Small intestine (tissue), 7 donors: ENCODE measurements at regions not wholly inside any gene's neighbourhood (a gene's known extent, or its start where the extent isn't known, plus 50 kb on each side); places are given as distances from the start of the nearest gene placed in this dataset.
"Not testable (repeated sequence)": the region's sequence is repeated elsewhere in the genome, so short reads cannot be mapped to it uniquely, and the experiment has no call there.

Experiments
- DNase-seq, 2 donors: peaks; one replicate each; pipeline versions ENCODE4 v3.0.0 to v3.0.0-alpha.2; 2013
- FAIRE-seq: peaks from 2 replicates; lab custom pipeline; 2012; peaks lifted over from hg19 to GRCh38; lab: Jason Lieb, UNC
- H3K27ac ChIP-seq, 3 donors: one replicate each; pipeline ENCODE4 v1.5.1; 2013; ENCODE audit warnings: low read length in 2 of 3, mild to moderate bottlenecking in 2 of 3, control low read depth in 1 of 3, inconsistent platforms in 1 of 3, low read depth in 1 of 3, moderate library complexity in 1 of 3
- H3K27me3 ChIP-seq, 3 donors: one replicate each; pipeline ENCODE4 v1.6.1; 2013; ENCODE audit warnings: low read length in 3 of 3, inconsistent platforms in 1 of 3; ENCODE audit not compliant: control insufficient read depth in 3 of 3, insufficient read depth in 3 of 3
- H3K36me3 ChIP-seq, 3 donors: one replicate each; pipeline ENCODE4 v1.6.1; 2013; ENCODE audit warnings: low read length in 3 of 3, inconsistent platforms in 1 of 3, low read depth in 1 of 3, mild to moderate bottlenecking in 1 of 3, moderate library complexity in 1 of 3; ENCODE audit not compliant: control insufficient read depth in 3 of 3, insufficient read depth in 2 of 3
- H3K4me1 ChIP-seq, 3 donors: one replicate each; pipeline ENCODE4 v1.6.1; 2013; ENCODE audit warnings: low read length in 2 of 3, inconsistent platforms in 1 of 3, low read depth in 1 of 3, mild to moderate bottlenecking in 1 of 3, moderate library complexity in 1 of 3; ENCODE audit not compliant: control insufficient read depth in 3 of 3, insufficient read depth in 2 of 3
- H3K4me3 ChIP-seq, 3 donors: one replicate each; pipeline ENCODE4 v1.5.1; 2013; ENCODE audit warnings: low read length in 3 of 3, control low read depth in 1 of 3, inconsistent platforms in 1 of 3, low read depth in 1 of 3, mild to moderate bottlenecking in 1 of 3, moderate library complexity in 1 of 3
- H3K9me3 ChIP-seq, 2 donors: one replicate each; pipeline ENCODE4 v1.6.1; 2013; ENCODE audit warnings: low read depth in 1 of 2, low read length in 1 of 2; ENCODE audit not compliant: control insufficient read depth in 2 of 2, insufficient read depth in 1 of 2
- WGBS, 3 donors: extraction: QIAGEN DNeasy Blood & Tissue Kit; methylation state at CpG; one replicate each; pipeline ENCODE4 v1.1.7; 2013; 5-methylcytosine and 5-hydroxymethylcytosine counted together
- donor health status: healthy with polysubstance abuse.
- donor health status: control.
- donor health status: control.
- donor health status: Bipolar disorder and iron deficiency.
- donor health status: healthy.

DNA sequence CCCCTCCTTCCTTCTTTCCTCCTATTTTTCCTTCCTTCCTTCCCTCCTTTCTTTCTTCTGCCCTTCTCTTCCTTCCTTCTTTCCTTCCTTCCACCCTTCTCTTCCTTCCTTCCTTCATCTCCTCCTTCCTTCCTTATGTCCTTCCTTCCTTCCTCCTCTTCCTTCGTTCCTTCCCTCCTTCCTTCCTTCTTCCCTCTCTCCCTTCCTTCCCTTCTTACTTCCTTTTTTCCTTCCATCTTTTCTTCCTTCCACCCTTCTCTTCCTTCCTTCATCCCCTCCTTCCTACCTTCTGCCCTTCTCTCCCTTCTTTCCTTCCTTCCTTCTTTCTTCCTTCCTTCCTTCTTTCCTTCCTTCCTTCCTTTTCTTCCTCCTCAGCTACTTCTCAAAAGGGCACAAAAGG lies 287.3 kb upstream of the ZNF507 start:
- Histone ChIP-seq H3K4me3 (no peak overlapping the region), H3K4me1 (no peaks in the 10 kb centered on the region), H3K36me3 (no peaks in the 10 kb centered on the region), H3K9me3 (no peaks in the 10 kb centered on the region), H3K27ac (no peak overlapping the region), H3K27me3 (no peaks in the 10 kb centered on the region)
- WGBS, 3 donors, result 24 to 83% (median 41%) methylated on average over 1 of the region's 1 CpG
- FAIRE-seq (no peak), DNase-seq (no peak)

DNA sequence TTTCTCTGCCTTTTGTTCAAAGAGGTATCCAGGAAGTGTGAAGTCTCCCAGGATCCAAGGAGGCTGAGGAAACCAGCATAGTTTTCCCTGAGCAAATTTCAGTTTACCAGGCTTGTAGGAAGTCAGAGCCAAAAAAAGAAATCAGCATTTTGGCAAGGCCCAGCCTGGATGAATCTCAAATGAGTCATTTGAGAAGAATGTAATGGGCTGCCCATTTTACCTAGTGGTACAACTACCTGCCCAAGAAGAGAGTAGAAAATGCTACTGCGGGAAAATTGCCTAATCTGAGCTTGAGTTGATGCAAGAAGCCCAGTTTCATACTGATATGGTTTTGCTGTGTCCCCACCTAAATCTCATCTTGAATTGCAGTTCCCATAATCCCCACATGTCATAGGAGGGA lies 284.1 kb upstream of the ZNF507 start:
- no peaks in the 10 kb centered on the region for H3K9me3 ChIP-seq
- no peak overlapping the region for H3K27ac ChIP-seq
- DNase-seq (no peak), FAIRE-seq (no peak)
- H3K27me3 ChIP-seq, result no peaks in the 10 kb centered on the region
- 75 to 93% (median 80%) methylated on average over 1 of the region's 1 CpG for WGBS, 3 donors
- no peak overlapping the region for H3K4me3 ChIP-seq
- H3K4me1 ChIP-seq, result no peaks in the 10 kb centered on the region
- no peaks in the 10 kb centered on the region for H3K36me3 ChIP-seq

DNA sequence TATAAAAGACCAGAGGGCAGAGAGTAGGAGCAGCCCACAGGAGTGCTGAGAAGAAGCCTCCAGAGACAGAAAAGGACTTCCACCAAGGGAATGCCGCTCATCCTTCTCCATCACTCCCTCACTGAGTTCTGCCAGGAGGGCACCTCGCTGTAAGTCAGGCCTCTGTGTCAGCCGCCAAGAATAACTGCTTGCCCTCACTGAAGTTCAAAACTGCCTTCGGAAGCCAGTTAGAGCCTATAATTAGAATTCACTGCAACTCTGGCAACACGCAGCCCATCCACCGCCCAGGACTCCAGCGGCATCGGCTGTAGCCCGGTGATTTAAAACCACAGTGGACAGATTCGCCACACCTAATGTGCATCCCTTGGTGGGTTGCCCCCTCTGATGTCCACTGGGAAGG lies 281.8 kb upstream of the ZNF507 start:
- Histone ChIP-seq H3K4me3 (no peak overlapping the region), H3K9me3 (no peaks in the 10 kb centered on the region), H3K27ac (no peak overlapping the region), H3K27me3 (no peaks in the 10 kb centered on the region), H3K36me3 (no peaks in the 10 kb centered on the region), H3K4me1 (no peaks in the 10 kb centered on the region)
- FAIRE-seq, result no peak
- no peak for DNase-seq
- WGBS, 3 donors, result 80 to 91% (median 89%) methylated on average over 10 of the region's 10 CpGs

DNA sequence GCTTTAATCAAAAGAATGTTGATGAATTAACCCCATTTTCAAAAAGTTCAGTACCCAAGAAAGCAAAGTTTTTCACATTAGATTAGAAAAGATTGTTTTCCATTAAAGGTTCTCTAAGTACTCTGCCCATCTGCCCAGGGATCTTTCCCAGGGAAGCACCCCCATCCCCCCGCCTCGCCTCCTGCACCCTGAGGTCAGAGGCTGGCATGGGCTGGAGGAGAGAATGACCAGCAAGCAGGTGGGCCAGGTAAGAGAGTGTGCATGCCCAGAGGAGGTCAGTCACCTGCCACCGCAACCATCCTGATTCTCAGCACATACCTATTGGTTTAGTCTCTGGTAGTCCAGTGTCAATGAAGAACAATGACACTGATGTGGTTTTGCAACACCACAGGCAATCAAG lies 279.4 kb upstream of the ZNF507 start:
- H3K4me3 ChIP-seq, result no peak overlapping the region
- no peak for DNase-seq
- H3K36me3 ChIP-seq, result no peaks in the 10 kb centered on the region
- no peak for FAIRE-seq
- H3K27me3 ChIP-seq, result no peaks in the 10 kb centered on the region
- H3K27ac ChIP-seq, result no peak overlapping the region
- H3K9me3 ChIP-seq, result no peaks in the 10 kb centered on the region
- no peaks in the 10 kb centered on the region for H3K4me1 ChIP-seq
- 83 to 92% (median 91%) methylated on average over 3 of the region's 3 CpGs for WGBS, 3 donors

GRCh38 chr19:32067685-32068084 lies 277.7 kb upstream of the ZNF507 start:
- no peak for FAIRE-seq
- no peaks in the 10 kb centered on the region for H3K36me3 ChIP-seq
- H3K4me1 ChIP-seq, result no peaks in the 10 kb centered on the region
- H3K27ac ChIP-seq, result no peak overlapping the region
- 32 to 58% (median 55%) methylated on average over 5 of the region's 5 CpGs for WGBS, 3 donors
- no peak overlapping the region for H3K4me3 ChIP-seq
- H3K27me3 ChIP-seq, result no peaks in the 10 kb centered on the region
- DNase-seq, result no peak
- no peaks in the 10 kb centered on the region for H3K9me3 ChIP-seq

DNA sequence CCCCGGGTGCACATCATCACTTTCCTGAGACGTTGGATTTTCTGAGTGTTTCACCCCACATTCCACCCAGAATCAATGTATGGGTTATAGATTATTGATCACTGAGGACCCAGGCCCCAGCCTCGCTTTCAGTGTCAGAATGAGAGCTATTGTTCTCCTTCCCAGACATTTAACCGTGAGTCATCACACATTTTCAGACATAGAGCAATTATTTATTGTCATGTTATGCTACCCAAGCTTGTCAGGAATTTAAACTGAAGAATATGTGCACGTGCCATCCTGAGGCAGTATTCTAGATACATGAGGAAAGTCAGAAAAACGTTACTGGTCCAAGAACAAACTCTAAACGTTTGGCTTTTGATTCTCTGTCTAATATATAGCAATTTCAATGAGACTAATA lies 276.6 kb upstream of the ZNF507 start:
- no peak for DNase-seq
- H3K4me3 ChIP-seq, result no peak overlapping the region
- no peak overlapping the region for H3K27ac ChIP-seq
- H3K36me3 ChIP-seq, result no peaks in the 10 kb centered on the region
- FAIRE-seq, result no peak
- H3K9me3 ChIP-seq, result no peaks in the 10 kb centered on the region
- H3K4me1 ChIP-seq, result no peaks in the 10 kb centered on the region
- WGBS, 3 donors, result 39 to 49% (median 49%) methylated on average over 7 of the region's 7 CpGs
- no peaks in the 10 kb centered on the region for H3K27me3 ChIP-seq

GRCh38 chr19:32070101-32070500 lies 275.3 kb upstream of the ZNF507 start:
- FAIRE-seq (no peak), DNase-seq (no peak)
- H3K4me3 ChIP-seq, result no peak overlapping the region

DNA sequence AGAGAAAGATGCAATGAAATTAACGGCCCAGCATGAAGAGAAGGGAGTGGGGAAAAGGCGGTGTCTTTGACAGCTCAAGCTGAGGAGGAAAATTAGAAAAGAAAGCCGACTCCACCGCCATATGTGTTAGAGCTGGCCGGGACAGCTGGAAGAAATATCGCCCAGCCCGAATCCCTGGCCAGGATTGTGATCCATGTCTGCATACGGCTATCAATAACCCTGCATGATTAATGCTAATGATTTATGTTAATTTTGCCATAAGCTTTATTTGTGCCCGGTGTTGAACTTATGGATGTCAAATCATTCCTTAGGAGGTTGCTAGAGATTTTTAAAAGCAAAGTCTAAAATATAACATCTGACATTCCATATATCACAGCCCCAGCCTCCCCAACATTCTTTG lies 263.4 kb upstream of the ZNF507 start:
- Histone ChIP-seq H3K4me3 (no peak overlapping the region), H3K36me3 (no peaks in the 10 kb centered on the region), H3K9me3 (no peaks in the 10 kb centered on the region), H3K27ac (no peak overlapping the region), H3K4me1 (no peaks in the 10 kb centered on the region), H3K27me3 (no peaks in the 10 kb centered on the region)
- 80 to 88% (median 86%) methylated on average over 9 of the region's 9 CpGs for WGBS, 3 donors
- FAIRE-seq, result no peak
- no peak for DNase-seq

More at GRCh38 chr19:32070101-32070500, 275.3 kb upstream of the ZNF507 start:
- H3K27ac ChIP-seq, result no peak overlapping the region
- 75 to 84% (median 81%) methylated on average over 13 of the region's 13 CpGs for WGBS, 3 donors
- no peaks in the 10 kb centered on the region for H3K27me3 ChIP-seq
- no peaks in the 10 kb centered on the region for H3K36me3 ChIP-seq
- no peaks in the 10 kb centered on the region for H3K4me1 ChIP-seq
- H3K9me3 ChIP-seq, result no peaks in the 10 kb centered on the region

DNA sequence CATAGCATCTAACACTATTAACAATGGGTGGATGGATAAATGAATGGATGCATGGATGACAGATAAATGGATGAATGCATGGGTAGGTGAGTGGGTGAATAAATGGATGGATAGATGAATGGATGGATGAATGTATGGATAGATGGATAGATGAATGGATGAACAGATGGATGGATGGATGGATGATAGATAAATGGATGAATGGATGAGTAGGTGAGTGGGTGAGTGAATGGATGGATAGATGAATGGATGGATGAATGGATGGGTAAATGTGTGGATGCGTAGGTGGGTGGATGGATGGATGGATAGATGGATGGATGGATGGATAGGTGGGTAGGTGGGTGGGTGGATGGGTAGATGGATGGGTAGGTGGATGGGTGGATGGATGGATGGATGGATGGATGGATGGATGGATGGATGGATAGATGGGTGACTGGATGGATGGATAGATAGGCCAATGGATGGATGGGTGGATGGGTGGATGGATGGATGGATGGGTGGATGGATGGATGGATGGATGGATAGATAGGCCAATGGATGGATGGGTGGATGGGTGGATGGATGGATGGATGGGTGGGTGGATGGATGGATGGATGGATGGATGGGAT lies 260.6 kb upstream of the ZNF507 start:
- FAIRE-seq, DNase-seq, H3K4me1 ChIP-seq, H3K27ac ChIP-seq, H3K36me3 ChIP-seq, H3K4me3 ChIP-seq, H3K27me3 ChIP-seq, H3K9me3 ChIP-seq: not testable (repeated sequence)
- WGBS, 3 donors, result 74 to 91% (median 88%) methylated on average over 1 of the region's 1 CpG
